ENCODE measurements at regions not wholly inside any gene's neighbourhood (a gene's known extent, or its start where the extent isn't known, plus 50 kb on each side); places are given as distances from the start of the nearest gene placed in this dataset.

DNA sequence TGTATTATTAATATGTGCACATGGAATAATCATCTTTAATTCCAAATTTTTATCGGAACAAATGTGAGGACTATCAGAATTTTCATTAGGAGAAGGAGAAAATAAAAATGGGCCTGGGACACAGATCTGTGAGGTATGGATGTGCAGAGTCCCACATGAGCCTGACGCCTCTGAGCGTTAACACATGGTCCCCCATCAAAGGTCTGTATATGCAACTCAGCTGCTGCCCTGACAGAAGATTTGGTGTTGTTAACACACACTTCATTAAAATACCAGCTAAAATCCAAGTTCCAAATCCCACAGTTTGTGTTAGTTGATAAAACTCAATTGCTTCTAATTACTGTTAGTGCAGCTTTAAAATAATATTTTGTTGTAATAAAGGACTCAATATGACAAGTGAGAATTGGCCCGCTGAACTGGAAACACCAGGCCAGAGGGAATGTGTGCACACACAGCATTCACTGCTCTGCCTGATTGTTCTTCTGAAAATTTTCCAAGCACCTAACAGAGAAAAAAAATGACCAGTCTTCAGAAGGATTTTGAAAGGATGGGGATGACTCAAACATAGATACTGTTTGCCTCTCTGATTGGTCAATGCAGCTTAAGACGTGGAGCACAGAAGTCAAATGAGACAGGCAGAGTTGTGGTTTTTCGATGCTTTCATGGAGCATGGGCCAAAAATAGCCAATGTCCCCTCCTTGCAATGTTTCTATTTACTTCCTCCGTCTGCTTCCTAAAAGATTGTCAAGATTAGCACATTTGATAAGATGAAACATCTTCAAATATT lies 266.6 kb downstream of the NKX6-1 start:
- Histone ChIP-seq H3K4me1 (no peaks in the 10 kb centered on the region), H3K9me3 (no peaks in the 10 kb centered on the region), H3K4me3 (no peak overlapping the region), H3K27ac (no peak overlapping the region), H3K36me3 (no peaks in the 10 kb centered on the region), H3K27me3 (no peaks in the 10 kb centered on the region)
- TF ChIP-seq, protein P1, sequence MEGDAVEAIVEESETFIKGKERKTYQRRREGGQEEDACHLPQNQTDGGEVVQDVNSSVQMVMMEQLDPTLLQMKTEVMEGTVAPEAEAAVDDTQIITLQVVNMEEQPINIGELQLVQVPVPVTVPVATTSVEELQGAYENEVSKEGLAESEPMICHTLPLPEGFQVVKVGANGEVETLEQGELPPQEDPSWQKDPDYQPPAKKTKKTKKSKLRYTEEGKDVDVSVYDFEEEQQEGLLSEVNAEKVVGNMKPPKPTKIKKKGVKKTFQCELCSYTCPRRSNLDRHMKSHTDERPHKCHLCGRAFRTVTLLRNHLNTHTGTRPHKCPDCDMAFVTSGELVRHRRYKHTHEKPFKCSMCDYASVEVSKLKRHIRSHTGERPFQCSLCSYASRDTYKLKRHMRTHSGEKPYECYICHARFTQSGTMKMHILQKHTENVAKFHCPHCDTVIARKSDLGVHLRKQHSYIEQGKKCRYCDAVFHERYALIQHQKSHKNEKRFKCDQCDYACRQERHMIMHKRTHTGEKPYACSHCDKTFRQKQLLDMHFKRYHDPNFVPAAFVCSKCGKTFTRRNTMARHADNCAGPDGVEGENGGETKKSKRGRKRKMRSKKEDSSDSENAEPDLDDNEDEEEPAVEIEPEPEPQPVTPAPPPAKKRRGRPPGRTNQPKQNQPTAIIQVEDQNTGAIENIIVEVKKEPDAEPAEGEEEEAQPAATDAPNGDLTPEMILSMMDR (IDR thresholded peaks at IDR 0.05) = no peak
- no peak for DNase-seq
- intact Hi-C loops (cut with DNase I; ENCODE audit: low total_unique reads) = no loop called here

DNA sequence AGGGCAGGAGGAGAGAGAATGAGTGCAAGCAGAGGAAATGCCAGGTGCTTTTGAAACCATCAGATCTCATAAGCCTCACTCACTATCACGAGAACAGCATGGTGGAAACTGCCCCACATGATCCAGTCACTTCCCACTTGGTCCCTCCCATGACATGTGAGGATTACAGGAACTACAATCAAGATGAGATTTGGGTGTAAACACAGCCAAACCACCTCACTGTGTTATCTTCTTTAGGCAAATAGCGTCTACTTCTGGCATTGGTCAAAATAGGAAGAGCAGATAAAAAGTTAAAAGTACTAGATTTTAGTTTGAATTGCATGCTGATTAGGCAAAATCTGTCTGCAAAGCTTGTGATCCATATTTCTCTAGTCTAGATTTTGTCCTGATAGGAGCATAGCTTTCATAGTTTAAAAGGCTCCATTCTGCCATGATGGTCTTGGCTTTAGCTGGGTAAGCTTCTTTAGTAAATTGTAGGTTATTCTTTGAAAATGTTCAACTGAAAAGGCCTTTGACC lies 267.5 kb downstream of the NKX6-1 start:
- no peaks in the 10 kb centered on the region for H3K9me3 ChIP-seq

DNA sequence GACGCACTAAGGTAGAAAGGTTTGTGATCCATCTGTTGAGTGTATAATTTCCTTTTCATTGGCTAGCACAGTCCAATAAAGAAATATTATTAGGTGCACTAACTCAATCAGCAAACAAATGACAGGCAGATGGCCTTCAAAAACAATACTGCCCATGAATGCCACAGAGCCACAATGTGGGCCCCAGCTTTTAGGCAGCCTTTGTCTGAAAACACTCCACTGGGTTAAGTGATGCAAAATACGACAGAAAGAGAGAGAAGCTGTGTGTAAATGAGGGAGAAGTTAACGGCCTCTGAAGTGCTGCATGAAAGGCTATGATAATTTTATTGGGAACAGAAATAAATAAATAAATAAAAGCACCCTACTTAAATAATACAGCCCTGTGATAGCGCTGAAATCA lies 274.6 kb downstream of the NKX6-1 start:
- H3K4me3 ChIP-seq = no peak overlapping the region
- intact Hi-C loops (cut with DNase I; ENCODE audit: low total_unique reads) = no loop called here
- no peaks in the 10 kb centered on the region for H3K36me3 ChIP-seq

More for the DNA sequence above, 267.5 kb downstream of the NKX6-1 start:
- H3K4me3 ChIP-seq = no peak overlapping the region
- H3K27me3 ChIP-seq = no peaks in the 10 kb centered on the region
- TF ChIP-seq, protein P1 (IDR thresholded peaks at IDR 0.05) = no peak
- intact Hi-C loops (cut with DNase I; ENCODE audit: low total_unique reads) = no loop called here
- H3K36me3 ChIP-seq = no peaks in the 10 kb centered on the region
- no peak for DNase-seq
- no peak overlapping the region for H3K27ac ChIP-seq
- H3K4me1 ChIP-seq = no peaks in the 10 kb centered on the region

DNA sequence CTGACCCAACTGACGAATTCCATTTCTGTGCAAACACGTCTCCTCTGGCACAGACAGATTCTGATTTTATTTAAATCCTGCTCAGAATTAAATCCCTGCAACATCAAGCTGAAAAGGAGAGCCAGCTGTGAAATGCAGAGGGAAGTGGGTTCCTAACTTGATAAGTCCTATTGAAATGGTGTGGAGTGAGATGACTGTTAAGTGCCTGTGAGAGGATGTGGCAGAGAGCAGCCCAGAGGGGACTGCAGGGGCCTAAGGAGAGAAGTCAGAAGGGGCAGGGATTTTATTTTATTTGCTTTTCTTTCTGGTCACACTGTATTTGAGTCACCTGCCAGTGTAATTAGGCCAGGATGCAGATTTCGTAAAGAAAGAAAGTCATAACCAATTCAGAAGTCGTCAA lies 277.4 kb downstream of the NKX6-1 start:
- Histone ChIP-seq H3K27ac (no peak overlapping the region), H3K9me3 (no peaks in the 10 kb centered on the region), H3K4me1 (no peaks in the 10 kb centered on the region), H3K4me3 (no peak overlapping the region), H3K27me3 (no peaks in the 10 kb centered on the region), H3K36me3 (no peaks in the 10 kb centered on the region)
- intact Hi-C loops (cut with DNase I; ENCODE audit: low total_unique reads) = no loop called here
- TF ChIP-seq, protein P1 (IDR thresholded peaks at IDR 0.05) = no peak
- no peak for DNase-seq

More for the DNA sequence above, 274.6 kb downstream of the NKX6-1 start:
- Histone ChIP-seq H3K9me3 (no peaks in the 10 kb centered on the region), H3K27ac (no peak overlapping the region), H3K4me1 (no peaks in the 10 kb centered on the region), H3K27me3 (no peaks in the 10 kb centered on the region)
- TF ChIP-seq, protein P1 (IDR thresholded peaks at IDR 0.05) = no peak
- no peak for DNase-seq

GRCh38 chr4:84220990-84221389 lies 278.1 kb downstream of the NKX6-1 start:
- H3K27ac ChIP-seq = no peak overlapping the region
- TF ChIP-seq, protein P1 (IDR thresholded peaks at IDR 0.05) = no peak
- intact Hi-C loops (cut with DNase I; ENCODE audit: low total_unique reads) = no loop called here

More at GRCh38 chr4:84220990-84221389, 278.1 kb downstream of the NKX6-1 start:
- no peak for DNase-seq
- no peaks in the 10 kb centered on the region for H3K27me3 ChIP-seq
- no peak overlapping the region for H3K4me3 ChIP-seq
- no peaks in the 10 kb centered on the region for H3K9me3 ChIP-seq
- H3K4me1 ChIP-seq = no peaks in the 10 kb centered on the region
- no peaks in the 10 kb centered on the region for H3K36me3 ChIP-seq
